ENCODE measurements at regions not wholly inside any gene's neighbourhood (a gene's known extent, or its start where the extent isn't known, plus 50 kb on each side); places are given as distances from the start of the nearest gene placed in this dataset.

GRCh38 chr22:49327411-49328117, 500.1 kb downstream of the BRD1 start:
- no peak for DNase-seq (ENCODE audit: insufficient read length, low spot score)
- no peak for TF ChIP-seq CTCF (IDR thresholded peaks at IDR 0.05; ENCODE audit: insufficient read depth, missing control alignments)

GRCh38 chr22:49326558-49326957, 501.1 kb downstream of the BRD1 start:
- FAIRE-seq (no peak), DNase-seq (ENCODE audit: insufficient read length, low spot score) (no peak)
- no peak for TF ChIP-seq CTCF (IDR thresholded peaks at IDR 0.05; ENCODE audit: insufficient read depth, missing control alignments)

More at GRCh38 chr22:49327411-49328117, 500.1 kb downstream of the BRD1 start:
- FAIRE-seq, result no peak

- DNase-seq (ENCODE audit: insufficient read length, low spot score) (no peak), FAIRE-seq (no peak)
- TF ChIP-seq CTCF (IDR thresholded peaks at IDR 0.05; ENCODE audit: insufficient read depth, missing control alignments), result no peak
Measured at GRCh38 chr22:49325531-49326395, 501.9 kb downstream of the BRD1 start.

GRCh38 chr22:49324527-49325491, 502.9 kb downstream of the BRD1 start:
- DNase-seq (ENCODE audit: insufficient read length, low spot score) (no peak), FAIRE-seq (no peak)
- no peak for TF ChIP-seq CTCF (IDR thresholded peaks at IDR 0.05; ENCODE audit: insufficient read depth, missing control alignments)

GRCh38 chr22:49323751-49324415, 503.8 kb downstream of the BRD1 start:
- FAIRE-seq, result no peak
- no peak for DNase-seq (ENCODE audit: insufficient read length, low spot score)
- no peak for TF ChIP-seq CTCF (IDR thresholded peaks at IDR 0.05; ENCODE audit: insufficient read depth, missing control alignments)

GRCh38 chr22:49322861-49323622, 504.6 kb downstream of the BRD1 start:
- no peak for FAIRE-seq
- TF ChIP-seq CTCF (IDR thresholded peaks at IDR 0.05; ENCODE audit: insufficient read depth, missing control alignments), result no peak
- DNase-seq (ENCODE audit: insufficient read length, low spot score), result no peak

Measured in D721Med (cell line).